ENCODE measurements at regions not wholly inside any gene's neighbourhood (a gene's known extent, or its start where the extent isn't known, plus 50 kb on each side); places are given as distances from the start of the nearest gene placed in this dataset.

- TF ChIP-seq CTCF (IDR thresholded peaks at IDR 0.05): no peak
- TF ChIP-seq POLR2A (IDR thresholded peaks at IDR 0.05): no peak
- TF ChIP-seq POLR2AphosphoS5 (IDR thresholded peaks at IDR 0.05): no peak
These were observed 454.3 kb downstream of the PCDH17 start for GRCh38 chr13:58085819-58086218.

All from sigmoid colon (tissue), 4 donors.